HepG2 (cell line): ENCODE measurements at regions not wholly inside any gene's neighbourhood (a gene's known extent, or its start where the extent isn't known, plus 50 kb on each side); places are given as distances from the start of the nearest gene placed in this dataset.

Experiments
- ATAC-seq: fragments of 200-7000 bp; cut with Tn5 transposase; 3 replicates; pipeline ENCODE4 v1.9.1; 2020; ENCODE audit warnings: mild to moderate bottlenecking, moderate library complexity
- BruUV-seq: library from RNA; stranded (reverse); fragments of 400-500 nt; replicated peaks from 2 replicates; lab custom pipeline; 2021; lab: Mats Ljungman, UMichigan
- CTCF ChIA-PET: fragments of 300-600 bp; formaldehyde crosslinking; extraction: SDS; loops from one replicate; lab custom pipeline; 2021; ENCODE audit warnings: low total read pairs, inconsistent platforms, low intra/inter-chr PET ratio; lab: Yijun Ruan, JAX
- POLR2A ChIA-PET: fragments of 350-600 bp; sonication (Branson Sonifier 250); formaldehyde crosslinking; loops from one replicate; lab custom pipeline; 2020; ENCODE audit warnings: antibody characterized with exemption, inconsistent platforms; lab: Yijun Ruan, JAX
- DNase-seq: peaks from one replicate; pipeline ENCODE4 v3.0.0-alpha.2; 2015; ENCODE audit warnings: low spot score
- FAIRE-seq: peaks from 3 replicates; lab custom pipeline; 2011; peaks lifted over from hg19 to GRCh38; lab: Jason Lieb, UNC
- H2AFZ ChIP-seq: one replicate; pipeline ENCODE4 v1.6.1; 2011; ENCODE audit warnings: low read length, inconsistent platforms
- H3K27ac ChIP-seq: fragments of 300-600 bp; 3 replicates; pipeline ENCODE4 v1.8.0; 2011; ENCODE audit warnings: mixed run types, mild to moderate bottlenecking, mixed read lengths, low read length, inconsistent platforms; ENCODE audit not compliant: insufficient read depth; ENCODE audit errors: extremely low read length
- H3K27me3 ChIP-seq, 2 experiments: fragments of 200-600 bp in 1 of 2; 2 replicates in 1 of 2; 3 replicates in 1 of 2; pipeline versions ENCODE4 v1.6.0 to v1.8.0; 2011; ENCODE audit warnings: low read length in 2 of 2, mild to moderate bottlenecking in 2 of 2, moderate library complexity in 2 of 2, inconsistent platforms in 1 of 2; ENCODE audit not compliant: insufficient read depth in 2 of 2, control insufficient read depth in 1 of 2
- H3K36me3 ChIP-seq, 2 experiments: fragments of 200-600 bp in 1 of 2; replicated peaks in 1 of 2; 2 replicates in 1 of 2; 3 replicates in 1 of 2; pipeline versions ENCODE4 v1.5.1 to v1.8.0; 2011; ENCODE audit warnings: low read length in 2 of 2, inconsistent platforms in 1 of 2; ENCODE audit not compliant: insufficient read depth in 2 of 2, control insufficient read depth in 1 of 2
- H3K4me1 ChIP-seq: 2 replicates; pipeline ENCODE4 v1.5.1; 2012; ENCODE audit warnings: low read length, inconsistent platforms; ENCODE audit not compliant: insufficient read depth
- H3K4me2 ChIP-seq: 2 replicates; pipeline ENCODE4 v1.6.0; 2011; ENCODE audit warnings: low read depth, low read length, inconsistent platforms
- H3K4me3 ChIP-seq, 3 experiments: fragments of 200-600 bp in 1 of 3; sonication (generic), shearing (Covaris generic) in 1 of 3; replicated peaks in 1 of 3; 2 replicates each; pipeline ENCODE4 v1.5.1; 2011 to 2016; ENCODE audit warnings: low read length in 3 of 3, inconsistent platforms in 2 of 3, low read depth in 2 of 3, mild to moderate bottlenecking in 2 of 3, control low read depth in 1 of 3, mixed read lengths in 1 of 3; ENCODE audit not compliant: insufficient read depth in 1 of 3
- H3K79me2 ChIP-seq: one replicate; pipeline ENCODE4 v1.6.1; 2011; ENCODE audit warnings: low read length, inconsistent platforms; ENCODE audit not compliant: insufficient read depth
- H3K9ac ChIP-seq: 2 replicates; pipeline ENCODE4 v1.6.0; 2011; ENCODE audit warnings: mild to moderate bottlenecking, low read depth, low read length, inconsistent platforms; ENCODE audit not compliant: insufficient read depth
- H3K9me3 ChIP-seq: 2 replicates; pipeline ENCODE4 v1.5.1; 2012; ENCODE audit warnings: mild to moderate bottlenecking, low read length
- H4K20me1 ChIP-seq: 2 replicates; pipeline ENCODE4 v1.6.0; 2011; ENCODE audit warnings: inconsistent platforms, mild to moderate bottlenecking, low read length, moderate library complexity; ENCODE audit not compliant: insufficient read depth
- ATF7 ChIP-seq, 2 experiments: fragments of 450-650 bp in 1 of 2; sonication (generic) in 1 of 2; formaldehyde crosslinking in 1 of 2; IDR thresholded peaks; 2 replicates each; pipeline versions ENCODE4 v1.4.0 to v1.6.1; 2016 to 2020; ENCODE audit warnings: antibody characterized with exemption in 1 of 2, mild to moderate bottlenecking in 1 of 2, missing genetic modification reagents in 1 of 2
- BHLHE40 ChIP-seq: IDR thresholded peaks from 2 replicates; pipeline ENCODE4 v1.6.1; 2011; ENCODE audit warnings: low read length, improper control_type of control experiment
- CREB1 ChIP-seq, 2 experiments: fragments of 450-650 bp in 1 of 2; IDR thresholded peaks; 2 replicates each; pipeline ENCODE4 v1.6.1; 2016 to 2017; ENCODE audit warnings: control low read depth in 1 of 2, mild to moderate bottlenecking in 1 of 2, missing compliant biosample characterization in 1 of 2, missing genetic modification characterization in 1 of 2
- ERF ChIP-seq: IDR thresholded peaks from 2 replicates; pipeline ENCODE4 v1.6.1; 2018; ENCODE audit warnings: missing biosample characterization, missing genetic modification reagents
- GABPB1 ChIP-seq: IDR thresholded peaks from 2 replicates; pipeline ENCODE4 v1.6.1; 2016; ENCODE audit warnings: mild to moderate bottlenecking, missing genetic modification reagents, moderate library complexity, missing compliant biosample characterization
- NAIF1 ChIP-seq: sonication (generic); formaldehyde crosslinking; IDR thresholded peaks from 2 replicates; pipeline ENCODE4 v1.5.0; 2020; ENCODE audit warnings: mild to moderate bottlenecking, missing genetic modification reagents, borderline replicate concordance
- NFKB2 ChIP-seq: sonication (generic); formaldehyde crosslinking; IDR thresholded peaks from 2 replicates; pipeline ENCODE4 v1.4.0; 2020; ENCODE audit warnings: missing genetic modification reagents, borderline replicate concordance
- NFRKB ChIP-seq: fragments of 450-650 bp; IDR thresholded peaks from 2 replicates; pipeline ENCODE4 v1.6.1; 2017
- PHF5A ChIP-seq: IDR thresholded peaks from one replicate; pipeline ENCODE4 v1.6.1; 2018; ENCODE audit warnings: low read depth, missing genetic modification reagents; ENCODE audit not compliant: unreplicated experiment
- RARG ChIP-seq: sonication (generic); formaldehyde crosslinking; IDR thresholded peaks from 2 replicates; pipeline ENCODE4 v1.4.0; 2020; ENCODE audit warnings: low read depth, mild to moderate bottlenecking, missing genetic modification reagents
- SMARCE1 ChIP-seq: fragments of 450-650 bp; IDR thresholded peaks from 2 replicates; pipeline ENCODE4 v1.6.1; 2017; ENCODE audit warnings: borderline replicate concordance
- SNAI1 ChIP-seq: sonication (generic); formaldehyde crosslinking; IDR thresholded peaks from 2 replicates; pipeline ENCODE4 v1.5.0; 2020; ENCODE audit warnings: mild to moderate bottlenecking, missing genetic modification reagents, borderline replicate concordance
- ZMYM3 ChIP-seq: sonication (generic); formaldehyde crosslinking; IDR thresholded peaks from 2 replicates; pipeline ENCODE4 v1.5.1; 2020; ENCODE audit warnings: mild to moderate bottlenecking, missing genetic modification reagents
- ZNF251 ChIP-seq: sonication (generic); formaldehyde crosslinking; IDR thresholded peaks from 2 replicates; pipeline ENCODE4 v1.9.0; 2021; ENCODE audit warnings: mild to moderate bottlenecking, missing genetic modification reagents
- ZNF33A ChIP-seq: sonication (generic); formaldehyde crosslinking; IDR thresholded peaks from 2 replicates; pipeline ENCODE4 v1.5.1; 2020; ENCODE audit warnings: missing genetic modification reagents, mild to moderate bottlenecking, moderate library complexity, borderline replicate concordance
- ZNF816 ChIP-seq: sonication (generic); formaldehyde crosslinking; IDR thresholded peaks from 2 replicates; pipeline ENCODE4 v1.8.0; 2022; ENCODE audit warnings: missing genetic modification reagents, mild to moderate bottlenecking, borderline replicate concordance
- WGBS: methylation state at CpG from one replicate; pipeline ENCODE4 v1.1.6; 2017; ENCODE audit warnings: low lambda C conversion rate; 5-methylcytosine and 5-hydroxymethylcytosine counted together
- in situ Hi-C: cut with HindIII; loops from 2 replicates; pipeline ENCODE4 v1.10.0; 2017; ENCODE audit warnings: low pct_unique_long_range_greater_than_20kb; ENCODE audit not compliant: extremely low pct_ligation_motif_present
- intact Hi-C: fragments of 100-400 bp; cut with micrococcal nuclease; formaldehyde crosslinking; loops from one replicate; pipeline ENCODE4 v1.10.0; 2022; ENCODE audit not compliant: unreplicated experiment
- TF ChIP-seq, protein P1 (sequence below): sonication (generic); formaldehyde crosslinking; IDR thresholded peaks from 2 replicates; pipeline ENCODE4 v1.5.0; 2020; ENCODE audit warnings: mild to moderate bottlenecking, missing genetic modification reagents
- TF ChIP-seq, protein P2 (sequence below): sonication (generic); formaldehyde crosslinking; IDR thresholded peaks from 2 replicates; pipeline ENCODE4 v1.4.0; 2020; ENCODE audit warnings: mild to moderate bottlenecking, low read depth, missing genetic modification reagents

DNA sequence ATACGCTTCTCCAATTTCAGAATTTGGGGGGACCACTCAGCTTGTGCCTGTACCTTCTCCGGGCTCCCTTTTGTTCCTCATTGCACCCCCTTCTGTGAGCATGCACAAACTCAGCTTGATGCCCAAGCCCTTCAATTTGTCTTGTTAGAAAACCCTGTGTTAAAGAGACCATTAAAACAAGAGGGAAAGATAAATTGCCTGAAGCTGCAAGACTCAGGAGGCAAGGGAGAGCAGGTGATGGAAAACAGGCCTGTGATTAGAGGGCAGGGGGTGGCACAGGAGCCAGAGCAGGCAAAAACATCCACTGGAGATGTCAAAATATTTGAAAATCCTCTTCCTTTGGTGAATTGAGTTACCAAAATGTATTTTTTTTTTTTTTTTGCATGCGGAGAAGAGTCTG lies 121.7 kb downstream of the MIAT start:
- WGBS: 9% methylated on average over 3 of the region's 3 CpGs
- CTCF ChIA-PET: no interaction called here

More for the DNA sequence above, 121.7 kb downstream of the MIAT start:
- FAIRE-seq (no peak), DNase-seq (no peak)
- Histone ChIP-seq H3K79me2 (no peaks in the 10 kb centered on the region), H4K20me1 (no peaks in the 10 kb centered on the region), H3K27ac (no peak overlapping the region), H3K36me3 (no peaks in the 10 kb centered on the region), H2AFZ (no peak overlapping the region), H3K4me1 (no peaks in the 10 kb centered on the region), H3K4me3 (no peak overlapping the region)
- BruUV-seq: no TSS peak
- POLR2A ChIA-PET: no interaction called here
- intact Hi-C loops: no loop called here
- in situ Hi-C loops: no loop called here
- TF ChIP-seq, protein P1, sequence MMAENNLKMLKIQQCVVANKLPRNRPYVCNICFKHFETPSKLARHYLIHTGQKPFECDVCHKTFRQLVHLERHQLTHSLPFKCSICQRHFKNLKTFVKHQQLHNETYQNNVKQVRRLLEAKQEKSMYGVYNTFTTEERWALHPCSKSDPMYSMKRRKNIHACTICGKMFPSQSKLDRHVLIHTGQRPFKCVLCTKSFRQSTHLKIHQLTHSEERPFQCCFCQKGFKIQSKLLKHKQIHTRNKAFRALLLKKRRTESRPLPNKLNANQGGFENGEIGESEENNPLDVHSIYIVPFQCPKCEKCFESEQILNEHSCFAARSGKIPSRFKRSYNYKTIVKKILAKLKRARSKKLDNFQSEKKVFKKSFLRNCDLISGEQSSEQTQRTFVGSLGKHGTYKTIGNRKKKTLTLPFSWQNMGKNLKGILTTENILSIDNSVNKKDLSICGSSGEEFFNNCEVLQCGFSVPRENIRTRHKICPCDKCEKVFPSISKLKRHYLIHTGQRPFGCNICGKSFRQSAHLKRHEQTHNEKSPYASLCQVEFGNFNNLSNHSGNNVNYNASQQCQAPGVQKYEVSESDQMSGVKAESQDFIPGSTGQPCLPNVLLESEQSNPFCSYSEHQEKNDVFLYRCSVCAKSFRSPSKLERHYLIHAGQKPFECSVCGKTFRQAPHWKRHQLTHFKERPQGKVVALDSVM (CRISPR knock-in tag): no peak
- TF ChIP-seq RARG (CRISPR knock-in tag) (no peak), ZNF816 (CRISPR knock-in tag) (no peak), PHF5A (CRISPR knock-in tag) (no peak), ZNF251 (no peak), ERF (CRISPR knock-in tag) (no peak), ZNF33A (CRISPR knock-in tag) (no peak), SNAI1 (CRISPR knock-in tag) (no peak), GABPB1 (CRISPR knock-in tag) (no peak), ZMYM3 (CRISPR knock-in tag) (no peak), SMARCE1 (no peak), NFRKB (no peak), BHLHE40 (no peak), ATF7 (IDR thresholded peaks at IDR 0.05) (no peak), ATF7 (CRISPR knock-in tag; IDR thresholded peaks at IDR 0.05) (no peak), CREB1 (IDR thresholded peaks at IDR 0.05) (no peak), CREB1 (CRISPR knock-in tag; IDR thresholded peaks at IDR 0.05) (no peak), NAIF1 (no peak), NFKB2 (CRISPR knock-in tag) (no peak)
- TF ChIP-seq, protein P2, sequence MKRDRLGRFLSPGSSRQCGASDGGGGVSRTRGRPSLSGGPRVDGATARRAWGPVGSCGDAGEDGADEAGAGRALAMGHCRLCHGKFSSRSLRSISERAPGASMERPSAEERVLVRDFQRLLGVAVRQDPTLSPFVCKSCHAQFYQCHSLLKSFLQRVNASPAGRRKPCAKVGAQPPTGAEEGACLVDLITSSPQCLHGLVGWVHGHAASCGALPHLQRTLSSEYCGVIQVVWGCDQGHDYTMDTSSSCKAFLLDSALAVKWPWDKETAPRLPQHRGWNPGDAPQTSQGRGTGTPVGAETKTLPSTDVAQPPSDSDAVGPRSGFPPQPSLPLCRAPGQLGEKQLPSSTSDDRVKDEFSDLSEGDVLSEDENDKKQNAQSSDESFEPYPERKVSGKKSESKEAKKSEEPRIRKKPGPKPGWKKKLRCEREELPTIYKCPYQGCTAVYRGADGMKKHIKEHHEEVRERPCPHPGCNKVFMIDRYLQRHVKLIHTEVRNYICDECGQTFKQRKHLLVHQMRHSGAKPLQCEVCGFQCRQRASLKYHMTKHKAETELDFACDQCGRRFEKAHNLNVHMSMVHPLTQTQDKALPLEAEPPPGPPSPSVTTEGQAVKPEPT (CRISPR knock-in tag): no peak
- TF ChIP-seq, all 625 proteins: peak for 0
- peaks cover 1 to 24% of the 10 kb centered on the region in 2 experiments; a peak in 4 of 5 replicates for H3K27me3 ChIP-seq
- ATAC-seq: no peak
- H3K4me2 ChIP-seq: no peak overlapping the region
- no peak overlapping the region for H3K9ac ChIP-seq
- no peaks in the 10 kb centered on the region for H3K9me3 ChIP-seq
